A549 (cell line): ENCODE measurements at regions not wholly inside any gene's neighbourhood (a gene's known extent, or its start where the extent isn't known, plus 50 kb on each side); places are given as distances from the start of the nearest gene placed in this dataset.

Experiments used
- BHLHE40 ChIP-seq: IDR thresholded peaks from 2 replicates; pipeline ENCODE4 v1.6.1; 2012; ENCODE audit warnings: low read depth, low read length, inconsistent platforms
- CEBPB ChIP-seq, 2 experiments: fragments of >200 bp in 1 of 2; sonication (Bioruptor Twin) in 1 of 2; formaldehyde crosslinking in 1 of 2; IDR thresholded peaks; 2 replicates each; pipeline ENCODE4 v1.6.1; 2012 to 2016
- HEYL ChIP-seq: fragments of 250-450 bp; sonication (Bioruptor Pico); IDR thresholded peaks from 2 replicates; pipeline ENCODE4 v1.8.0; 2021; ENCODE audit warnings: mild to moderate bottlenecking, moderate library complexity
- JUNB ChIP-seq: fragments of >200 bp; sonication (Bioruptor Twin); formaldehyde crosslinking; IDR thresholded peaks from 2 replicates; pipeline ENCODE4 v1.6.1; 2016
- MAFK ChIP-seq: fragments of 450-650 bp; IDR thresholded peaks from 2 replicates; pipeline ENCODE4 v1.6.1; 2014; ENCODE audit not compliant: partially characterized antibody
- NR3C1 ChIP-seq: fragments of >200 bp; sonication (Bioruptor Twin); formaldehyde crosslinking; IDR thresholded peaks from 3 replicates; pipeline ENCODE4 v1.6.1; 2017
- POLR2A ChIP-seq: IDR thresholded peaks from 2 replicates; pipeline ENCODE4 v1.6.1; 2012; ENCODE audit warnings: mild to moderate bottlenecking, low read length
- RCOR1 ChIP-seq: fragments of 150-350 bp; IDR thresholded peaks from 2 replicates; pipeline ENCODE4 v1.6.1; 2014; ENCODE audit warnings: antibody characterized with exemption, low read length, low read depth
- USF2 ChIP-seq: fragments of 450-650 bp; IDR thresholded peaks from 2 replicates; pipeline ENCODE4 v1.6.1; 2014; ENCODE audit warnings: antibody characterized with exemption
- ZFP36 ChIP-seq: fragments of 450-650 bp; IDR thresholded peaks from 2 replicates; pipeline ENCODE4 v1.6.1; 2014; ENCODE audit warnings: borderline replicate concordance; ENCODE audit not compliant: partially characterized antibody
- ZSCAN20 ChIP-seq: fragments of 250-450 bp; sonication (Bioruptor Pico); IDR thresholded peaks from 2 replicates; pipeline ENCODE4 v1.8.0; 2022; ENCODE audit warnings: mild to moderate bottlenecking, moderate library complexity
- TF ChIP-seq, protein P1 (sequence below): fragments of >200 bp; sonication (Bioruptor Twin); formaldehyde crosslinking; IDR thresholded peaks from 3 replicates; pipeline ENCODE4 v1.5.1; 2016
- TF ChIP-seq, protein P2 (sequence below): fragments of 200-600 bp; sonication (generic); IDR thresholded peaks from 2 replicates; pipeline ENCODE4 v1.6.1; 2016; ENCODE audit warnings: antibody characterized with exemption, mild to moderate bottlenecking, moderate library complexity

DNA sequence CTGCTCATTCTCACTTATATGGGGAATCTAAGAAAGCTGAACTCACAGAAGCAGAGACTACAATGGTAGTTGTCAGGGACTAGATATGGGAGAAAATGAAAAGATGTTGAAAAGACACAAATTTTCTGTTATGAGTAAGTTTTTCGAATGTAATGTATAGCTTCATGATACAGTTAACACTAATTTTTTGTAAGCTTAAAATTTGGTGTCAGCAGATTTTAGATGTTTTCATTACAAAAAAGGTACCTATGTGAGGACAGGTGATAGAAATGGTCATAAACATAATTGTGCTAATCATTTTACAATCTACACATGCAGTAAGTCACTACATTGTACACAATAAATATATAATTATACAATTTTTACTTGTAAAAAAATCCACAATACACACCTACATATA is 286.6 kb downstream of the ZNF33B start:
- TF ChIP-seq, protein P1, sequence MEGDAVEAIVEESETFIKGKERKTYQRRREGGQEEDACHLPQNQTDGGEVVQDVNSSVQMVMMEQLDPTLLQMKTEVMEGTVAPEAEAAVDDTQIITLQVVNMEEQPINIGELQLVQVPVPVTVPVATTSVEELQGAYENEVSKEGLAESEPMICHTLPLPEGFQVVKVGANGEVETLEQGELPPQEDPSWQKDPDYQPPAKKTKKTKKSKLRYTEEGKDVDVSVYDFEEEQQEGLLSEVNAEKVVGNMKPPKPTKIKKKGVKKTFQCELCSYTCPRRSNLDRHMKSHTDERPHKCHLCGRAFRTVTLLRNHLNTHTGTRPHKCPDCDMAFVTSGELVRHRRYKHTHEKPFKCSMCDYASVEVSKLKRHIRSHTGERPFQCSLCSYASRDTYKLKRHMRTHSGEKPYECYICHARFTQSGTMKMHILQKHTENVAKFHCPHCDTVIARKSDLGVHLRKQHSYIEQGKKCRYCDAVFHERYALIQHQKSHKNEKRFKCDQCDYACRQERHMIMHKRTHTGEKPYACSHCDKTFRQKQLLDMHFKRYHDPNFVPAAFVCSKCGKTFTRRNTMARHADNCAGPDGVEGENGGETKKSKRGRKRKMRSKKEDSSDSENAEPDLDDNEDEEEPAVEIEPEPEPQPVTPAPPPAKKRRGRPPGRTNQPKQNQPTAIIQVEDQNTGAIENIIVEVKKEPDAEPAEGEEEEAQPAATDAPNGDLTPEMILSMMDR = no peak
- TF ChIP-seq JUNB (no peak), CEBPB (IDR thresholded peaks at IDR 0.05) (no peak), BHLHE40 (no peak), NR3C1 (no peak), POLR2A (no peak), HEYL (CRISPR knock-in tag) (no peak), USF2 (no peak), ZFP36 (no peak), MAFK (peak; percentile 55), ZSCAN20 (CRISPR knock-in tag) (no peak), RCOR1 (no peak)
- TF ChIP-seq, protein P2, sequence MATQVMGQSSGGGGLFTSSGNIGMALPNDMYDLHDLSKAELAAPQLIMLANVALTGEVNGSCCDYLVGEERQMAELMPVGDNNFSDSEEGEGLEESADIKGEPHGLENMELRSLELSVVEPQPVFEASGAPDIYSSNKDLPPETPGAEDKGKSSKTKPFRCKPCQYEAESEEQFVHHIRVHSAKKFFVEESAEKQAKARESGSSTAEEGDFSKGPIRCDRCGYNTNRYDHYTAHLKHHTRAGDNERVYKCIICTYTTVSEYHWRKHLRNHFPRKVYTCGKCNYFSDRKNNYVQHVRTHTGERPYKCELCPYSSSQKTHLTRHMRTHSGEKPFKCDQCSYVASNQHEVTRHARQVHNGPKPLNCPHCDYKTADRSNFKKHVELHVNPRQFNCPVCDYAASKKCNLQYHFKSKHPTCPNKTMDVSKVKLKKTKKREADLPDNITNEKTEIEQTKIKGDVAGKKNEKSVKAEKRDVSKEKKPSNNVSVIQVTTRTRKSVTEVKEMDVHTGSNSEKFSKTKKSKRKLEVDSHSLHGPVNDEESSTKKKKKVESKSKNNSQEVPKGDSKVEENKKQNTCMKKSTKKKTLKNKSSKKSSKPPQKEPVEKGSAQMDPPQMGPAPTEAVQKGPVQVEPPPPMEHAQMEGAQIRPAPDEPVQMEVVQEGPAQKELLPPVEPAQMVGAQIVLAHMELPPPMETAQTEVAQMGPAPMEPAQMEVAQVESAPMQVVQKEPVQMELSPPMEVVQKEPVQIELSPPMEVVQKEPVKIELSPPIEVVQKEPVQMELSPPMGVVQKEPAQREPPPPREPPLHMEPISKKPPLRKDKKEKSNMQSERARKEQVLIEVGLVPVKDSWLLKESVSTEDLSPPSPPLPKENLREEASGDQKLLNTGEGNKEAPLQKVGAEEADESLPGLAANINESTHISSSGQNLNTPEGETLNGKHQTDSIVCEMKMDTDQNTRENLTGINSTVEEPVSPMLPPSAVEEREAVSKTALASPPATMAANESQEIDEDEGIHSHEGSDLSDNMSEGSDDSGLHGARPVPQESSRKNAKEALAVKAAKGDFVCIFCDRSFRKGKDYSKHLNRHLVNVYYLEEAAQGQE = no peak
